Panc1 (cell line): ENCODE measurements at regions not wholly inside any gene's neighbourhood (a gene's known extent, or its start where the extent isn't known, plus 50 kb on each side); places are given as distances from the start of the nearest gene placed in this dataset.

Source experiments
- ATAC-seq: fragments of 200-7000 bp; cut with Tn5 transposase; 2 replicates; pipeline ENCODE4 v1.9.1; 2020; ENCODE audit warnings: mild to moderate bottlenecking, moderate library complexity
- BruUV-seq: library from RNA; stranded (reverse); fragments of 400-500 nt; replicated peaks from 2 replicates; lab custom pipeline; 2021; lab: Mats Ljungman, UMichigan
- CTCF ChIA-PET: fragments of 300-600 bp; sonication (Branson Sonifier 250); formaldehyde crosslinking; loops from one replicate; lab custom pipeline; 2022; ENCODE audit warnings: antibody characterized with exemption; lab: Charles Lee
- POLR2A ChIA-PET: fragments of 300-600 bp; sonication (Branson Sonifier 250); formaldehyde crosslinking; loops from one replicate; lab custom pipeline; 2022; ENCODE audit warnings: antibody characterized with exemption; lab: Charles Lee
- DNase-seq: peaks from one replicate; pipeline ENCODE4 v3.0.0-alpha.2; 2010; ENCODE audit warnings: low read depth, low spot score
- H3K27ac ChIP-seq: 2 replicates; pipeline ENCODE4 v1.5.1; 2011; ENCODE audit warnings: mild to moderate bottlenecking, low read length, inconsistent platforms
- H3K27me3 ChIP-seq: fragments of 200-500 bp; sonication (Bioruptor generic); 2 replicates; pipeline ENCODE4 v1.6.0; 2014; ENCODE audit warnings: low read length, inconsistent platforms; ENCODE audit not compliant: control insufficient read depth, insufficient read depth
- H3K36me3 ChIP-seq: fragments of 200-500 bp; sonication (Bioruptor generic); 2 replicates; pipeline ENCODE4 v1.5.1; 2014; ENCODE audit warnings: inconsistent platforms, mild to moderate bottlenecking, low read length, moderate library complexity; ENCODE audit not compliant: control insufficient read depth, insufficient read depth
- H3K4me1 ChIP-seq: 2 replicates; pipeline ENCODE4 v1.5.1; 2011; ENCODE audit warnings: inconsistent platforms, mild to moderate bottlenecking, low read length, moderate library complexity; ENCODE audit not compliant: control insufficient read depth, insufficient read depth
- H3K4me3 ChIP-seq, 2 experiments: 2 replicates each; pipeline ENCODE4 v1.5.1; 2011 to 2012; ENCODE audit warnings: low read depth in 2 of 2, low read length in 2 of 2, mild to moderate bottlenecking in 2 of 2, inconsistent platforms in 1 of 2, moderate library complexity in 1 of 2
- H3K9me3 ChIP-seq: fragments of 200-500 bp; sonication (Bioruptor generic); 2 replicates; pipeline ENCODE4 v1.5.1; 2014; ENCODE audit warnings: low read depth, mild to moderate bottlenecking, inconsistent platforms, low read length, moderate library complexity; ENCODE audit not compliant: control insufficient read depth, insufficient read depth
- CTCF ChIP-seq: fragments of 450-650 bp; IDR thresholded peaks from 2 replicates; pipeline ENCODE4 v1.5.1; 2017; ENCODE audit warnings: mild to moderate bottlenecking
- POLR2AphosphoS5 ChIP-seq: IDR thresholded peaks from 2 replicates; pipeline ENCODE4 v1.6.1; 2012; ENCODE audit warnings: mild to moderate bottlenecking, low read depth, low read length, moderate library complexity
- REST ChIP-seq, 2 experiments: IDR thresholded peaks; 2 replicates each; pipeline ENCODE4 v1.6.1; 2011 to 2012; ENCODE audit warnings: low read depth in 2 of 2, control low read depth in 1 of 2, low read length in 1 of 2, mild to moderate bottlenecking in 1 of 2, moderate library complexity in 1 of 2; ENCODE audit not compliant: insufficient read depth in 1 of 2
- SIN3A ChIP-seq: IDR thresholded peaks from 2 replicates; pipeline ENCODE4 v1.6.1; 2012; ENCODE audit warnings: low read depth, mild to moderate bottlenecking, low read length, moderate library complexity, borderline replicate concordance; ENCODE audit not compliant: insufficient read depth
- TCF7L2 ChIP-seq: IDR thresholded peaks from 2 replicates; pipeline ENCODE4 v1.6.1; 2011; ENCODE audit warnings: mild to moderate bottlenecking, low read depth, low read length, inconsistent platforms
- in situ Hi-C: cut with HindIII; loops from 2 replicates; pipeline ENCODE4 v1.10.0; 2016; ENCODE audit warnings: low sequenced_read_pairs, low pct_unique_long_range_greater_than_20kb
- intact Hi-C: fragments of 100-400 bp; cut with micrococcal nuclease; formaldehyde crosslinking; loops from one replicate; pipeline ENCODE4 v1.10.0; 2022; ENCODE audit not compliant: unreplicated experiment

GRCh38 chr12:93288626-93289025 lies 89.1 kb upstream of the NUDT4 start:
- in situ Hi-C loops, result no loop called here
- ATAC-seq (no peak), DNase-seq (no peak)
- no peaks in the 10 kb centered on the region for H3K9me3 ChIP-seq
- BruUV-seq, result no TSS peak
- intact Hi-C loops, result no loop called here
- ChIA-PET CTCF (no interaction called here), POLR2A (no interaction called here)
- no peaks in the 10 kb centered on the region for H3K27me3 ChIP-seq
- H3K36me3 ChIP-seq, result no peaks in the 10 kb centered on the region
- TF ChIP-seq SIN3A (no peak), POLR2AphosphoS5 (no peak), TCF7L2 (no peak), REST (IDR thresholded peaks at IDR 0.05; ENCODE audit: insufficient read depth in 1 of 2, low read depth in 2 of 2, low read length in 1 of 2) (no peak), CTCF (no peak)
- no peak overlapping the region for H3K27ac ChIP-seq
- H3K4me3 ChIP-seq, result no peak overlapping the region
- no peaks in the 10 kb centered on the region for H3K4me1 ChIP-seq

- Histone ChIP-seq H3K27me3 (no peaks in the 10 kb centered on the region), H3K4me3 (no peak overlapping the region), H3K27ac (no peak overlapping the region), H3K4me1 (no peaks in the 10 kb centered on the region), H3K9me3 (no peaks in the 10 kb centered on the region), H3K36me3 (no peaks in the 10 kb centered on the region)
- POLR2A ChIA-PET, result no interaction called here
- CTCF ChIA-PET, result no interaction called here
- intact Hi-C loops (no loop called here), in situ Hi-C loops (no loop called here)
- DNase-seq, result no peak
- no peak for ATAC-seq
- TF ChIP-seq REST (IDR thresholded peaks at IDR 0.05; ENCODE audit: insufficient read depth in 1 of 2, low read depth in 2 of 2, low read length in 1 of 2) (no peak), SIN3A (no peak), CTCF (no peak), POLR2AphosphoS5 (no peak), TCF7L2 (no peak)
- BruUV-seq, result no TSS peak
Observed at GRCh38 chr12:93290391-93290790, 87.3 kb upstream of the NUDT4 start.
